Amniotic epithelial cell (primary cell): ENCODE measurements at regions not wholly inside any gene's neighbourhood (a gene's known extent, or its start where the extent isn't known, plus 50 kb on each side); places are given as distances from the start of the nearest gene placed in this dataset.

ENCODE experiments used
- DNase-seq: peaks from one replicate; pipeline ENCODE4 v3.0.0-alpha.2; 2010; ENCODE audit warnings: low read depth

GRCh38 chr2:15825276-15825980 lies 114.9 kb upstream of the MYCN start:
- no peak for DNase-seq

GRCh38 chr2:15826273-15826717 lies 114.1 kb upstream of the MYCN start:
- DNase-seq = no peak

- no peak for DNase-seq
Observed at GRCh38 chr2:15827001-15827400, 113.3 kb upstream of the MYCN start.

GRCh38 chr2:15828576-15828975 lies 111.8 kb upstream of the MYCN start:
- no peak for DNase-seq

GRCh38 chr2:15829091-15829801 lies 111.1 kb upstream of the MYCN start:
- DNase-seq = no peak

- DNase-seq = no peak
Observed at GRCh38 chr2:15829985-15830384, 110.4 kb upstream of the MYCN start.

DNA sequence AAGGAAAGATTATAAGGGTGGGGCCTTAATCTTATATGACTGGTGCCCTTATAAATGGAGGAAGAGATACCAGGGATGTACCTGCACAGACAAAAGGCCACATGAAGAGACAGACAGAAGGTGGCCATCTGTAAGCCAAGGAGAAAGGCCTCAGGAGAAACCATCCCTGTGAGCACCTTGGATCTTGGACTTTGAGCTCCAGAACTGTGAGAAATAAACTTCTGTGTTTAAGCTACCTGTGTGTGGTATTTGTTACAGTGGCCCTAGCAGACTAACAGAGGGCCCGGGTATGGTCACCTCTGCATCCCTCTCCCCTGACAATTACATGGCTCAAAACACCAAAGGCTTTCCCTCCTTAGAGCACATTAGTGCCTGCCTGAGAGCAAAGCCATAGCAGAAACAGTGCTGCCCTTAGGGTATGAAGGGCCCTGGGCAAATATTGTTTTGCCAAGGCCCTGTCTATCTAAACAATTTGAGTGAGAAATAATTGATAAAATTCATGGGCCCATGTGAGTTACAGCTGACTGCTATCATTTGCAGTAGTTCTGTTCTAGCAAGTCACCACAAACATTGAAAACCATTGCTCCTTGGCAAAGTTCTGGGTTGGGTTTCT lies 109.3 kb upstream of the MYCN start:
- DNase-seq = no peak

- DNase-seq = no peak
Observed at GRCh38 chr2:15832030-15832709, 108.2 kb upstream of the MYCN start.

DNA sequence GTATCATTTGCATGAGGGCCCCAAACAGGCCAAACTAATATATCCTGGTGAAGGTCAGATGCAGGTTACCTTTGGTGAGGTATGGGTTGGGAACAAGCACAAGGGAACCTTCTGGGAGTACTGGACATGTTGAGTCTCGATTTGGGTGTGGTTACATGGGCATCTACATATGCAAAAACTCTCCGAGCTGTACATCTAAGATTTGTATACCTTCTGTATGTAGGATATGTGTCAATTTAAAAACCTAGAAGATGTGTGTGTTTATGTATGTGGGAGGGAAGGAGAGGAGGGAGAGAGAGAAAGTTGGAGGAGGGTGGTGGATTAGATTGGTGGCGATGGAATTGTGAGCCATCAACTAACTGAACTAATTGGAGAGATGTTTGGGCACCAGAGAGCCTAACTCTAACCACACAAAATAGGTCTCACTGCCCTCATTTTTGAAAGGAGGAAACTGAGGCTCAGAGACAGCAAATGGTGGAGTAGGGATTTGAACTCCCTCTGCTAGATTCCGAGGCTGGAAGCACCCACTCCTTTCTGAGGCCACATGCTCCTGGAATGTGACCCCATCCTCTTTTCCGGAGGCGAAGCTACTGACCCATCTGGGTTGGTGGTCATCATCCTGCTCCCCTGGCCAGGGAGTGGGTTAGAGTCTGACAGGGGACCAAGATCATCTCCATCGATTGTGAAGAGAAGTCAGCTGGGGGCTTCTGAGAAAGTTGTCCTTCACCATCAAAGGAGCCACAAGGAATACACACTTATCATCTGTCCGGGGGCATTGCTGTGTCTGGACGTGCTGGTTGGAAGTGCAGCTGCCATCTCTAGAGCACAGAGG lies 107.3 kb upstream of the MYCN start:
- no peak for DNase-seq

- DNase-seq = no peak
Observed at GRCh38 chr2:15833731-15834130, 106.6 kb upstream of the MYCN start.

DNA sequence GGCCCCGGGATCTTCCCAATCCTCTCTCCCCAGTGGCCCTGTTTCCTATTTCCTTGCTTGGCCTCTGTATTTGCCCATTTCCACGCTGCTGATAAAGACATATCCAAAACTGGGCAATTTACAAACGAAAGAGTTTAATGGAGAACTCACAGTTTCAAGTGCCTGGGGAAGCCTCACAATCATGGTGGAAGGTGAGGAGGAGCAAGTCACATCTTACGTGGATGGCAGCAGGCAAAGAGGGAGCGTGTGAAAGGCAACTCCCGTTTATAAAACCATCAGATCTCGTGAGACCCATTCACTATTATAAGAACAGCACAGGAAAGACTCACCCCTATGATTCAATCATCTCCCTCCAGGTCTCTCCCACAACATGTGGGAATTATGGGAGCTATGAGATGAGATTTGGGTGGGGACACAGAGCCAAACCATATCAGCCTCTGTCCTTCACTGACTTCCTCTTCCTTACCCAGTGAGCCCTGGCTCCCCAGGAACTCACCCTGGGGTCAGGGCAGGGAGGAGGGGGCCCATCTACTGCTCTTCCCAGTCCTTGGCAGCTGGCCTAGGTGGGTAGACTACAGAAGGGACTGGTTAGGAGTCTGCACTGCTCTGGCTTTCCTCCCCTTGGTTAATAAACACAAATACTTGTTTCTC lies 105.8 kb upstream of the MYCN start:
- DNase-seq = no peak

DNA sequence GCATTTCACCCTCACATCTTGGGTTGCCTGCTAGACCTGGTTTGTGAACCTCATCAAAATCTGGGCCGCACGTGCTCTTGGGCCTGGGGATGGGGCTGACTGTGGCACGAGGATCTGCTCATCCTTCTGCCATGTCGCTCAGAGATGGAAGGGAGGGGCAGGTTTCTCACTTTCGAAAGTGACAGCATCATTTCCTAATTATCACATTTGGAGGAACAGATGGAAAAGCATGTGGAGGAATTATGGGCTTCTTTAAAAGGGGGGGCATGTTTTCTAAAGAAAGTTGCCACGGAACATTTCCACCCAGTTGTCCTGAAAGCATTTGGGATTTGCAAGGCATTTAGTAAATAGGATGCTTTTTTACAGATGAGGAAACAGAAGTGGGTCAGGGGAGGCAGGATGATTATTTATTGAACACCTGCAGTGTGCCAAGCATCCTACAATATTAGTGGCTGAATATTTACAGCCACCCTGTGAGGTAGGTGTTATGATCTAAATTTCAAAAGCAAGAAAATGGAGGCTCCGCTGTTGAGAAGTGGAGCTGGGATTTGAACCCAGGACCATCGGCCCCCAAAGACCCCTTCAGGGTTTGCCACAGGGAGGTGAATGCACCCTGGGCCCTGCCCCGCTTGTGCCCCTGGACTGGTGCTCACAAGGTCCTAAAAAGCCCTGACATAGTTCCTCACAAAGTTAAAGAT lies 104.2 kb upstream of the MYCN start:
- no peak for DNase-seq

GRCh38 chr2:15836689-15837610 lies 103.4 kb upstream of the MYCN start:
- DNase-seq = no peak

GRCh38 chr2:15838481-15839090 lies 101.8 kb upstream of the MYCN start:
- no peak for DNase-seq

DNA sequence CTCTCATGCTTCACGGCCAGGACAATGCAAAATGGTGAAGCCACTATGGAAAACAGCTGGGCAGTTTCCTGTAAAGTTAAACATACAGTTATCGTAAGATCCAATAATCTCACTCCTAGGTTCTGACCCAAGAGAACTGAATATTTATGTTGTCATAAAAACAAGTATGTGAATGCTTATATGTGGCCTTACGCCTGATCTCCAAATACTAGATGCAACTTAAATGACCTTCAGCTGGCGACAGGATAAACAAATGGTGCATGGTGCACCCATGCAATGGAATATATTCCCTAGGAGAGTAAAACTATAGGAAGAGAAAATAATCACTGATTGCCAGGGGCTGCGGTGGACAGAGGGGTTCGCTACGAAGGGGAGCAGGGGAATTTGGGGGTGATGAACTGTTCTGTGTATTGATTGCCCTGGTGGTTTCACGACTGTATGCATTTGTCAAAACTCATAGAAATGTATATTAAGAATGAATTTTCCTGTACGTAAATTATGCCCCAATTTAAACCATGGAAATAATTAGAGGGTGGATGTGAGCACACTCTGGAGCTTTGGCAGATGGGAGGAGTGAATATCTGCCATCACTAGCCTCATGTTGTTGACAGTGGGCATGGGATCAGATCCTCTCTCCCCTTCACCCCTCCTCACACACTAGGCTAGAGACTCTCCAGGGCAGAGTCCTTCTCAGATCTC lies 100.8 kb upstream of the MYCN start:
- DNase-seq = no peak

DNA sequence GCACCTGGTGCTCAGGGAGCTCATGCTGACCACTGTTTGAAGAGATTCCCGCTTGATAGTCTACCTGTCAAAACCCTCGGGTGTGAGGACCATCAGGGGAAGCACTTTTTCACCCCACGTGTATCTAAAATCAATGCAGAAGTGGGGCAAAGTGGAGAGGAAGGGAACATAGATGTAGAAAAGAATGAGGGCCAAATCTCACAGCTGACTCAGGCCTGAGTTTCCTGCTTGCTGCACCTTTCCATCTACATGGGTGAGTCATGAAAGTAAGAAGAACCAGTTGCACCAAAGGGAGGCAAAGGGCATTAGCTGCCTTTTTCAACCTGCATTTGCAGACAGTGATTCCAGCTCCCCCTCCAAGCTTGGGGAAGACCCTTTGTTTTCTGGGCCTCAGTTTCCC lies 100.2 kb upstream of the MYCN start:
- DNase-seq = no peak

DNA sequence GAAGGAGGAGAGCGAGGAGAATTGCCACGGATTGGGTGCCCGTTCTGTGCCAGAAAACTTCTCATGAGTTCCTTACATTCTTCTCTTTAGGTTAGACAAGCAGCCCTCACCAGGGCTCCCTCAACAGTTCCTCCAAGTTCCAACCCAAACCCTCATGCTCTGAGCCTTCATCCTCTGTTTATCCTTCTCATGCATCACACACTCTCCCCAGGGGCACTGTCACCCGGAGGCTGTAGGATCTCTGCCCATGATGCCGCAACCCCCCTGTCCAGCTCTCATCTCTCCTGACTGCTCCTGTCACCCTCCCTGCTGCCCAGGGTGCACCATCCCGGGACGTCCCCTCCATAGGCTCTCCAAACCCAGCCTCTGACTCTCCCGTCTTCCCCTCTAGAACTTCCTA lies 99.4 kb upstream of the MYCN start:
- DNase-seq = no peak

GRCh38 chr2:15841776-15842560 lies 98.4 kb upstream of the MYCN start:
- no peak for DNase-seq
